GM12864 (cell line): ENCODE measurements at regions not wholly inside any gene's neighbourhood (a gene's known extent, or its start where the extent isn't known, plus 50 kb on each side); places are given as distances from the start of the nearest gene placed in this dataset.

ENCODE experiments used
- DNase-seq: peaks from one replicate; pipeline ENCODE4 v3.0.0-alpha.2; 2011; ENCODE audit warnings: low read depth
- H3K4me3 ChIP-seq: 2 replicates; pipeline ENCODE4 v1.5.1; 2011; ENCODE audit warnings: mild to moderate bottlenecking, low read depth, low read length, control low read depth
- CTCF ChIP-seq: IDR thresholded peaks from 2 replicates; pipeline ENCODE4 v1.5.1; 2011; ENCODE audit warnings: low read depth, mild to moderate bottlenecking, moderate library complexity, low read length, control low read depth, inconsistent platforms; ENCODE audit errors: missing control alignments

DNA sequence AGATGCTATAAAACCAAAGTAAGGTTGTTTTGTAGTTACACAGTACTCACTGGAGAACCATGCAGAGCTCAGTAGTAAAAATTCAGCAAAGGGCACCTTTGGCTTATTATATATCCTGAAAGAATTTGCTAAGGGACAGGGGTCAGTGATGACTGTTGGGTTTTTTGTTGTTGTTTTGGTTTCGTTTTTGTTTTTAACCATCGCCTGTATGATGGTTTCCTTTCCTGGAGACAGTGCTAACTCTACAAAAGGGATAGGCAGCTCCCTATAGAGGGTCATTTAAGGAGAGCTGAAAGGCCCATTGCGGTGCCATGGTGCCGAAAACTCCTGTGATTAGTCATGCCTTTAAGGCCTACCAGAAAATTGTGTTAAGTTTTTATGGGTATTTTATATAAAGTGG, 118.2 kb upstream of the GOLIM4 start:
- no peak for TF ChIP-seq CTCF
- no peak overlapping the region; the same call in 1 of the 2 replicates for H3K4me3 ChIP-seq
- DNase-seq = no peak

DNA sequence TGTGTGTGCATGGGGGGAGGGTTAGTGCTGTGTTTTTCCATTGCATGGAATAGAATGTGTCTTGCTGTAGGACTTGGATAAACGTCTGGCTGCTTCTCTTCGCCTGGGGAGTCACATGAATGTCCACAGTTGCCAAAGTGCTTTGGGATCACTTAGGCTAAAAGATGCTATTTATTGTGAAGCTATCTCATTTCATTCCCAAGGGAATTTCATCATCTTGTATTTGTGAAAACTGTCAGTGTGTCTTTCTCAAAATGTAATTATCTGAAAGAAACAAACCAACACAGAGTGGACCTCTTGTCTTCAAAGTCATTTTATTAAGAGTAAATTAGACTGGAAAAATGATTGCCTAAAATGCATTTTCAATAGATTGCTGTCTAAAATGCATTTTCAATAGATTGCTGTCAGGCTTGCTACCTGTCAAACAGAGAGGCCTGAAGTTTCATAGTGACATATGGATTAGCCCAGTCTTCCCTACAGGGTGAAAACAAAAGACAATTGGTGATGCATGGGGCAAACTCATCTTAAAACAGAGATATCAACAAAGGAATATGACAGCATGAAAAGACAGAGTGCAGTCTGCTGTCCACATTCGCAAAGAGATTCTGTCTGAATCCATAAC, 117.1 kb upstream of the GOLIM4 start:
- no peak overlapping the region for H3K4me3 ChIP-seq
- TF ChIP-seq CTCF = no peak
- DNase-seq = no peak

- no peak for TF ChIP-seq CTCF
- DNase-seq = no peak
- H3K4me3 ChIP-seq = no peak overlapping the region
These were observed 109.7 kb upstream of the GOLIM4 start for GRCh38 chr3:168205451-168205850.

DNA sequence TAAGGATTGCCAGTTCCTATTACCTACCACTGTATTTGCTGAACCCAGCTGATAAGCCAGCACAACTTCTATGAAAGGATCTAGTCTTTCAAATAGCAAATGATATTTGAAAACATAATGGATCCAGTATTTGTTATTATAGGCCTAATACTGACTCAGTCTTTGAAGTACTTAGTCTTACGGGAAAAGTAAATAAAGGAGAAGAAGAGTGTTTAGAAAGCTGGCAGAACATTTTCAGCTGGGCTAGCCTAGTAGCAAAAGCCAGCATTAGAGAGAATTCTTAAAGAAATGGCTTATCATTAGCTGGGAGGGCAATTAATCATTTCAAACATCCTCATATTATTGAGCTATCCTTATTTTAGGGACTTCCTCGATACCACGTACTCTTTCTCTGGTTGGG, 101.4 kb upstream of the GOLIM4 start:
- no peak overlapping the region for H3K4me3 ChIP-seq
- no peak for DNase-seq
- TF ChIP-seq CTCF = no peak

DNA sequence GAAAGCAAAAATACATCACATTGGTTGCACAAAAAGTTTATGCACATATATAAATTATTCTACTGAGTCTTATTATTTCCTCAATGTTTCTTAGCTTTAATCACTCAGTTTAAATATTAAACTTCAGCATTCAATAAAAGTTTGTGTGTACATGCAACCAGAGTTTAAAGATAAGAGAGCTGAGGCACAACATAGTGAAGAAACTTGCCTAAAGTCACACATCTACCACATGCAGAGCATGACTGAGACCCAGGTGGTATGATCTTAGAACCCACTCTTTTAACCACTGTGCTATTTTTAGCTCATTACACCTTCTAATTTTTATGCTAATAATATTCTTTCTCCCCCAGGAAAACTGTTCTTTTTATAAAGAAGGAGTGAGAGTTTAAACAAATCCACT, 96.1 kb upstream of the GOLIM4 start:
- no peak for DNase-seq
- H3K4me3 ChIP-seq = no peak overlapping the region
- no peak for TF ChIP-seq CTCF

- H3K4me3 ChIP-seq = no peak overlapping the region
- no peak for TF ChIP-seq CTCF
- DNase-seq = no peak
These were observed 91.5 kb upstream of the GOLIM4 start for GRCh38 chr3:168187233-168187632.

DNA sequence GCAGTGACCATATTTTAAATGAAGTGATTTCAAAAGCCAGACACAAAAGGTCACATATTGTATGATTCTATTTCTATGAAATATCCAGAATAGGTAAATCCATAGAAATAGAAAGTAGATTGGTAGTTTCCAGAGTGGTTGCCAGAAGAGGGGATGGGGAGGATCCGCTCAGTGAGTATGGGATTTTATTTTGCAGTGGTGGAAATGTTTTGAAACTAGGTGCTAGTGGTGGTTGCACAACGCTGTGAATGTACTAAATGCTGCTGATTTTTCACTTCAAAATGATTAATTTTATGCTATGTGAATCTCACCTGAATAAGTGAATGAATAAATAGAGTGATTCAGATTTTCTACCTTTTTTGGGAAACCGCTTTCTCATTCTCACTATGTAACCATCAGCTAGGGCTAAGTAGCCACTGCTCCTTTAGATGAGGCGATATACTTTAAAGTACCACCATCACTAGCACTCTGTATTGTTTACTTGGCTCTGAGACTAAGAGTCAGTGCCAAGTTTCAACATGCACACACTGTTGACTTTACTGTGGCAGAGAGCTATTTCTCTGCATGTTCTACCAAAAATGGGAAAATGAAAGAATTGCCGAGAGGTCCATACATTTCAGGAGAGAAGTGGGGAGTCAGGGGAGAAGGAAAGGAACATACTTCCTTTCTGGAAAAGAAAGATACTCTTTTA, 90.7 kb upstream of the GOLIM4 start:
- no peak overlapping the region for H3K4me3 ChIP-seq
- no peak for DNase-seq
- no peak for TF ChIP-seq CTCF
